D721Med (cell line): ENCODE measurements at regions not wholly inside any gene's neighbourhood (a gene's known extent, or its start where the extent isn't known, plus 50 kb on each side); places are given as distances from the start of the nearest gene placed in this dataset.

Source experiments
- DNase-seq: peaks from one replicate; pipeline ENCODE4 v3.0.0; 2011; ENCODE audit warnings: low spot score; ENCODE audit not compliant: insufficient read length
- FAIRE-seq: peaks from 2 replicates; lab custom pipeline; 2011; peaks lifted over from hg19 to GRCh38; lab: Jason Lieb, UNC
- TF ChIP-seq, protein P1 (sequence below): IDR thresholded peaks from 2 replicates; pipeline ENCODE4 v1.5.1; 2012; ENCODE audit warnings: mild to moderate bottlenecking, control low read depth; ENCODE audit not compliant: insufficient read depth; ENCODE audit errors: missing control alignments

GRCh38 chr6:40106840-40107239 lies 172.6 kb upstream of the MOCS1 start:
- FAIRE-seq (no peak), DNase-seq (no peak)
- TF ChIP-seq, protein P1, sequence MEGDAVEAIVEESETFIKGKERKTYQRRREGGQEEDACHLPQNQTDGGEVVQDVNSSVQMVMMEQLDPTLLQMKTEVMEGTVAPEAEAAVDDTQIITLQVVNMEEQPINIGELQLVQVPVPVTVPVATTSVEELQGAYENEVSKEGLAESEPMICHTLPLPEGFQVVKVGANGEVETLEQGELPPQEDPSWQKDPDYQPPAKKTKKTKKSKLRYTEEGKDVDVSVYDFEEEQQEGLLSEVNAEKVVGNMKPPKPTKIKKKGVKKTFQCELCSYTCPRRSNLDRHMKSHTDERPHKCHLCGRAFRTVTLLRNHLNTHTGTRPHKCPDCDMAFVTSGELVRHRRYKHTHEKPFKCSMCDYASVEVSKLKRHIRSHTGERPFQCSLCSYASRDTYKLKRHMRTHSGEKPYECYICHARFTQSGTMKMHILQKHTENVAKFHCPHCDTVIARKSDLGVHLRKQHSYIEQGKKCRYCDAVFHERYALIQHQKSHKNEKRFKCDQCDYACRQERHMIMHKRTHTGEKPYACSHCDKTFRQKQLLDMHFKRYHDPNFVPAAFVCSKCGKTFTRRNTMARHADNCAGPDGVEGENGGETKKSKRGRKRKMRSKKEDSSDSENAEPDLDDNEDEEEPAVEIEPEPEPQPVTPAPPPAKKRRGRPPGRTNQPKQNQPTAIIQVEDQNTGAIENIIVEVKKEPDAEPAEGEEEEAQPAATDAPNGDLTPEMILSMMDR = no peak

DNA sequence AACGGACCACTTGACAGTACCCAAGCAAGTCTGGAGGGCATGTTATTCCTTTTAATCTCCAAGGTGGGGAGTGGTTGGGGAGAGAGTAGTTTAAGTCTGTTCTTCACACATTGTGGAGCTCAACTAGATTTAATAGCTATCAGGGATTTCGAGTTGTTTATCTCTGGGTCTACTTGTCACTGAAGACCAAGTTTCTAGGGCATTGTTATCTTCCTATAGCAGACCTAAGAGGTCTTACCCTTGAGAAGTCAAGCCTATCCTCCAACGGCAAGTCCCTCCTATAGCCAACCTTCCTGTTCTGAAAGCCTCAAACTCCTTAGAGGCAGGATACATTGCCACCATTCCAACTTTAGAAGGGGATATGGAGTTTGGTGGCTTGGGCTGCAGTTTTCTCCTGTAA lies 164.5 kb upstream of the MOCS1 start:
- FAIRE-seq (no peak), DNase-seq (no peak)
- TF ChIP-seq, protein P1 = no peak

DNA sequence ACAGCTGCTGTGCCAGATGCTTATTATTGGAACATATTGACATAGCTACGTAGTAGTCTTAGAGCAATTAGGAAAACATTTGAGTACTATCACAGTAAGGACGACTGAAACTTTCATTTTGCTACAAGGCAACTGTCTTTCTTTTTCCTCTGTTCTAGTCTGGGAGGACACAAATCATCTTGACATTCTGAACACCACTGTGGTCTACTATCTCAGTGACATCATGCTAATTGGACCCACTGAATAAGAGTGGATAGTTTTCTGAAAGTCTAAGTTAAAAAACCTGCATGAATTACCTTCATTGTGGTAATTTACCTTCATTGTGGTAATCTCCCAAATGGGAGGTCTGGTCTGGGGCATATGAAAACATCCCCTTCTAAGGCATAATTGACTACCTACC lies 163.3 kb upstream of the MOCS1 start:
- TF ChIP-seq, protein P1 = no peak
- FAIRE-seq = no peak
- no peak for DNase-seq

- TF ChIP-seq, protein P1 = no peak
- no peak for DNase-seq
- FAIRE-seq = no peak
Measured at GRCh38 chr6:40083141-40083920, 149.1 kb upstream of the MOCS1 start.

DNA sequence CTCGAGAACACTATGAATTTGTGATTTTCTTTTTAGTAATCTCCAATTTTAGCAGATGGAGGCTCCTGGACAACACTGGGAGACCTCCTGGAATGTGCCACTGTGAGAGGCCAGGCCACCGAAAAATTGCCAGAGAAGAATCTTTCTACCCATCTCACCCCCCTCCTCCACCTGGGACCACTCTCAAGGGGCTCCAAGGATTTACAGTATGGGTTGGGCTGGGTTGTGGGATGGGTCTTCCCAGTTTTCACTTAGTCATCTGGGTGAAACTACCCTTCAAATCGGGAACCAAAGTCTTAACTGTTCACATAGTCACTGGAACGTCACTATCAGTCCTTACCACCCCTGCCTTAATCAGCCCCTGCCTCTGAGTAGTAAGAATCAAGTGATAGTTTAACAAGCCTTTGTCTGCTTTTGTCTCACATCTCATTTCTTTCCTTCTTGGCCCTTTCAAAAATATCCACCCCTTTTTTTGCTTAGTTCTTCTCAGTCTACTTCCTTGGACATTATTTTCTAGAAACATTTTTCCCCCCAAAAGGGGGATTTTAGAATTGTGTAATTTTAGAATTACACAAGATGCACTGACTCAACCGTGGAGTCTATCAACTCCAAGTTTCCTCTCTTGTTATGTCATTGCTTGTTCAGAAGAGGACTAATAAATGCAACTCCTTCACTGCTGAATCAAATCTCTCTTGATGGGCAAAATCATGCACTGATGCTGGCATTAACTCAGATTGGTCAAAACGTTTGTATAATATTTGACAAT lies 148.2 kb upstream of the MOCS1 start:
- DNase-seq (no peak), FAIRE-seq (no peak)
- TF ChIP-seq, protein P1 = no peak

DNA sequence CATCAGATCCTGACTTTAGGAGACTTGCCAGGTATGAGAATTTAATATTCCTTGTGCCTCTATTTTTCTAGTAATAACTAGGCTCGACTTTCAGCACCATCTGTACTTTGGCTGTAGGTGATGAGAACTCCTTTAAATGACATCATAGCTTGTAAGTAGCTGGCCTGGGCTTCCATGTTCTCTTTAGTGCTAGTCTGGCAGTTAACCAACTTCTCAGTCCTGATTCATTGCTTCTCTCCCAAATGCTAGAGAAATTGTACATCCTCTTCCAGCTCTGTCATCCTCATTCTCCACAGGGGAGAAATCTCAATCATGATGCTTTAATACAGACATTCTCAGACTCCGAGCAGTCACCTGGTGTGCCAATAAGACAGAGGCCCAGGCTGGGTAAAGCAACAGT lies 143.5 kb upstream of the MOCS1 start:
- no peak for DNase-seq
- no peak for FAIRE-seq
- TF ChIP-seq, protein P1 = no peak

DNA sequence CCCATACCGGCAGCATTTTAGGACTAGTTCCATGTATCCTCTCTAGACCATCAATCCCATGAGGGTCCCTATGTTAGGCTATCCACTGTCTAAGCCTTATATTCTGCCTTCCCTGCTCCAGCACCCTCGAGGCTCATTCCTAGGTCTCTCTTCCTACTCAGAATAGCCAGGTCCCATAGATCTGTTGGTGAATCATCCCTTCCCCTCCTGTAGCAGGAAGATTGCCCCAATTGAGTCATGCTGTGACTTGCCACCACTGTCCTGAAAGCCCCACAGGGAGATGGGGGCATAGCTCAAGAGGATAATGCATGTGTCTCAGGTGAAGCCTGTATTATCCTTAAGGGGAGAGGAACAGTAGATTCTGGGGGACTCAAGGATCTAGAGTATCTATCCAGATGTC lies 143.1 kb upstream of the MOCS1 start:
- DNase-seq = no peak
- no peak for FAIRE-seq
- TF ChIP-seq, protein P1 = no peak
